GM21390 (cell line): ENCODE measurements at regions not wholly inside any gene's neighbourhood (a gene's known extent, or its start where the extent isn't known, plus 50 kb on each side); places are given as distances from the start of the nearest gene placed in this dataset.
"Not testable (repeated sequence)": the region's sequence is repeated elsewhere in the genome, so short reads cannot be mapped to it uniquely, and the experiment has no call there.

Experiments used
- ATAC-seq: cut with Tn5 transposase; IDR thresholded peaks from one replicate; pipeline ENCODE4 v1.9.1; 2021; ENCODE audit not compliant: unreplicated experiment

DNA sequence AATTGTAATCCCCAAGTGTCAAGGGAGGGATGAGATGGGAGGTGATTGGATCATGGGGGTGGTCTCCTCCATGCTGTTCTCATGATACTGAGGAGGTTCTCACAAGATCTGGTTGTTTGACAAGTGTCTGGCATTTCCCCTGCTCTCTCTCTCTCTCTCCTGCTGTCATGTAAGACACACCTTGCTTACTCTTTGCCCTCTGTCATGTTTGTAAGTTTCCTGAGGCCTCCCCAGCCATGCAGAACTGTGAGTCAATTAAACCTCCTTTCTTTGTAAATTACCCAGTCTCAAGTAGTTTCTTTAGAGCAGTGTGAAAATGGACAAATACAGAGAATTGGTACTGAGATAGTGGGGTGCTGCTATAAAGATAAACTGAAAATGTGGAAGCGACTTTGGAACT, 207.9 kb downstream of the HINT1 start:
- no peak for ATAC-seq

DNA sequence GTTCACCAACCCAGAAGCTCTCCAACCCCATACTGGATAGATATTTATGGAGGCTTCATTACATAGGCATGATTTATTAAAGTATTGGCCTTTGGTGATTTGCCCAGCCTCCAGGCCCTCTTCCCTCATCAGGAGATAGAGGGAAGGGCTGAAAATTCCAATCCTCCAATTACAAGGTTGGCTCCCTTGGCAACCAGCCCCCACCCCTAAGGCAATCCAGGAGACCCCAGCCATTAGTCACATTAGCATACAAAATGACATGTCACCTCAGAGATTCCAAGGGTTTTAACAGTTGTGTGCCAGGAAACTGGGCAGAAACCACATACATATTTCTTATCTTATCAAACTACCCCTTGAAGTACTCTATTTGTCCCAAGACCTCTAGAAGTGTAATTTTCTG, 210.0 kb downstream of the HINT1 start:
- no peak for ATAC-seq

- no peak for ATAC-seq
Measured at GRCh38 chr5:130954336-130954735, 210.7 kb downstream of the HINT1 start.

DNA sequence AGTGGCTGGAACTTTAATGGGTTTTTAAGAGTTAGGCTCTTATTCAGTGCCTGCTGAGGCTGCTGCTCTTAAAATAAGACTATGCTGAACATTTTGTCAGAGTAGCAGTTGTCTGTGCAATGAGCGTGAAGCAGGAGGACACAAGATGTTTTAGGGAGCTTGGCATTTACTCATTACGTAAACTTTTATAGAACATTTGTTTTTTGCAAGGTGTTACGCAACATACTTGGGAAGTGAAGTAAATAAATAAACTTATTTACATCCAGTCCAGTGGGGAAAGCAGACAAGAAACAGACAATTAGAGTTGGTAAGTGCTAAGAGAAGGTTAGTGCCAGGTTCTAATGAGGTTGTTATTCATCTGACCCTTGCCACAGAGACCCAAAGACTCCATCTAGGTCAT, 226.0 kb downstream of the HINT1 start:
- no peak for ATAC-seq

DNA sequence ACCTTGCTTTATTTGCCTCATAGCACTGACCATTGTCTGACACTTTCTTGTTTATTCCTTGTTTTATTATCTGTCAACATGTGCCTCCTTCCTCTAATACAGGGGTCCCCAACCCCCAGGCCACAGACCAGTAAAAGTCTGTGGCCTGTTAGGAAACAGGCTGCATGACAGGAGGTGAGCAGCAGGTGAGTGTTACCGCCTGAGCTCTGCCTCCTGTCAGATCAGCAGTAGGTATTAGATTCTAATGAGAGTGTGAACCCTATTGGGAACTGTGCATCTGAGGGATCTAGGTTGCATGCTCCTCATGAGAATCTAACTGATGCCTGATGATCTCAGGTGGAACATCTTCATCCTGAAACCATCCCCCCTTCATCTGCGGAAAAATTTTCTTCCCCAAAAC, 228.0 kb downstream of the HINT1 start:
- no peak for ATAC-seq

DNA sequence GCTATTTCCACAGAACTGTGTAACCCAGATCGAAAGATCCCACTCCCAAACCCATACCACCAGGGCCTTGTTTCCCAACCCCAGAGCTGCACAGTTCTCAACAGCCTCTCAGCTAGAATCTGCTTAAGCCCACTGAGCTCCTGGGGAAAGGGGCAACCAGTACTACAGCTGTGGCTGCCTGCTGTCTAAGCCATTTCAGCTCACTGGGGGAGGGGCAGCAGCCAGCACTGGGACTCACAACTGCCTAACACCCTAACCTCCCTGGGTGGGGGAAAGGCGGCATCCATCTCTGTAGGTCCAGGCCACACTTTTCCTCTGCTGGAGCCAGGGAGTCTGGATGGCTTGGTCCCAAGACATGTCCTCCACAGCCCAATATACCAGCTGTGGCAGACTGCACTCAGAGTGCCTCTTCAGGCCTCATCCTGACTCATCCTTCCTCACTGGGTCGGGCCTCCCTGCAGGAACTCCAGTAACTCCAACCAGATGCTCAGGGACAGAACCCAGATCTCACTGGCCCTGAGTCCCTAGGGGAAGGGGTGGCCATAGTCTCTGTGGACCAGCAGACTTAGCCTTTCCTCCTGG, 241.4 kb downstream of the HINT1 start:
- ATAC-seq = no peak

GRCh38 chr5:130912088-130912487, 253.0 kb downstream of the HINT1 start:
- ATAC-seq = no peak

DNA sequence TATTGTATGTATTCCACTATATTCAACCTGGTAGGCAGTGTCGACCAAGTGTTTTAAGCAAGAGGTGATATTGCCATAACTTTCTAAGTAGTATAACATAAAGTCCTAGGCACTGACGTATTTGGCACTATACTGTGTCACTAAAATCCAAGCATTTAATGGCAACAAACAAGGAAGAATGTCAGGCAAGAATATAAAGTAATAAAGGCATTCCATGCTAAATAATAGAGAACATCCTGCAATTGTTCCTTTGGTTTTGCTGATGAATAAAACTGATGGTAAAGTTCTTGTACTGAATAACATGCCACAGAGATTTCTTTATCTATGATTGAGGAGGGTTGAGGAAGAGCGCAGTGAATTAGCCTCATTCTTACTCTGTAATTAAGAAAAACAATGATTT, 256.9 kb downstream of the HINT1 start:
- no peak for ATAC-seq

DNA sequence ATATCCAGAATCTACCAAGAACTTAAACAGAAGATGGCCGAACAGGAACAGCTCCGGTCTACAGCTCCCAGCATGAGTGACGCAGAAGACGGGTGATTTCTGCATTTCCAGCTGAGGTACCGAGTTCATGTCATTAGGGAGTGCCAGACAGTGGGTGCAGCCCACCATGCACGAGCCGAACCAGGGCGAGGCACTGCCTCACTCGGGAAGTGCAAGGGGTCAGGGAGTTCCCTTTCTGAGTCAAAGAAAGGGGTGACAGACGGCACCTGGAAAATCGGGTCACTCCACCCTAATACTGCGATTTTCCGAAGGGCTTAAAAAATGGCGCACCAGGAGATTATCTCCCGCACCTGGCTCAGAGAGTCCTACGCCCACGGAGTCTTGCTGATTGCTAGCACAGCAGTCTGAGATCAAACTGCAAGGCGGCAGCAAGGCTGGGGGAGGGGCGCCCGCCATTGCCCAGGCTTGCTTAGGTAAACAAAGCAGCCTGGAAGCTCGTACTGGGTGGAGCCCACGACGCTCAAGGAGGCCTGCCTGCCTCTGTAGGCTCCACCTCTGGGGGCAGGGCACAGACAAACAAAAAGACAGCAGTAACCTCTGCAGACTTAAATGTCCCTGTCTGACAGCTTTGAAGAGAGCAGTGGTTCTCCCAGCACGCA, 267.4 kb downstream of the HINT1 start:
- ATAC-seq = not testable (repeated sequence)

DNA sequence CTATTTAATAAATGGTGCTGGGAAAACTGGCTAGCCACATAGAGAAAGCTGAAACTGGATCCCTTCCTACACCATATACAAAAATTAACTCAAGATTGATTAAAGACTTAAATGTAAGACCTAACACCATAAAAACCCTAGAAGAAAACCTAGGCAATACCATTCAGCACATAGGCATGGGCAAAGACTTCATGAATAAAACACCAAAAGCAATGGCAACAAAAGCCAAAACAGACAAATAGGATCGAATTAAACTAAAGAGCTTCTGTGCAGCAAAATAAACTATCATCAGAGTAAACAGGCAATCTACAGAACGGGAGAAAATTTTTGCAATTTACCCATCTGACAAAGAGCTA, 267.9 kb downstream of the HINT1 start:
- not testable (repeated sequence) for ATAC-seq

- no peak for ATAC-seq
Measured at GRCh38 chr5:130896636-130897035, 268.4 kb downstream of the HINT1 start.

DNA sequence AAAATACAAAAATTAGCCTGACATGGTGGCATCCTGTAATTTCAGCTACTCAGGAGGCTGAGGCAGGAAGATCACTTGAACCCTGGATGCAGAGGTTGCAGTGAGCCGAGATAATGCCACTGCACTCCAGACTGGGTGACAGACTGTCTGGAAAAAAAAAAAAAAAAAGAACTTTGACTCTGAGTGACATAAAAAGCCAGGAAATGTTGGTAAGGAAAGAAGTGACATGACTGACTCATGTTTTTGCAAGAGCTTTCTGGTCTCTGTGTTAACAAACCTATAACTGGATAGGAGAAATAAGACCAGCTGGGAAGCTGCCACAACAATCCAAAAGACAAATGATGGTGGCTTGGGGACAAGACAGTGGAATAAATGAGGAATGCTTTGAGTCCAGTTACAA, 272.1 kb downstream of the HINT1 start:
- ATAC-seq = no peak

- ATAC-seq = no peak
Measured at GRCh38 chr5:130890610-130891009, 274.4 kb downstream of the HINT1 start.

DNA sequence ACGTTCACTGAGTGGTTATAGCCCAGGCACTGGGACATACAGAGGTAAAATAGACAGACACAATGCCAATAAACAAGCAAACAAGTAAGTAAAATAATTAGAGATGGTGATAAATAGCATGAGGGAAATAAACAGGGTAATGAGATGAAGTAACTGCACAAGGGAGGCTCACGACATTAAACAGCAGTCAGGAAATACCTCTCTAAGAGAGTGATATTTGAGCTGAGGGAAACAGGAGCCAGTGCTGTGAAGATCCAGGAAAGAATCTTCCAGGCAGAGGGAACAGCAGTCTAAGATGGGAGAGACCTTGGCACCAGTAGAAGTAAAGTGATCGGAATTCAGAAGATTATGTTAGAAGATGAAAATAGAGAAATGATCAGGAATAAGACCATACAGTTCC, 279.4 kb downstream of the HINT1 start:
- ATAC-seq = no peak

GRCh38 chr5:130885027-130885426, 280.0 kb downstream of the HINT1 start:
- ATAC-seq = no peak

- ATAC-seq = no peak
Measured at GRCh38 chr5:130884023-130884422, 281.0 kb downstream of the HINT1 start.

DNA sequence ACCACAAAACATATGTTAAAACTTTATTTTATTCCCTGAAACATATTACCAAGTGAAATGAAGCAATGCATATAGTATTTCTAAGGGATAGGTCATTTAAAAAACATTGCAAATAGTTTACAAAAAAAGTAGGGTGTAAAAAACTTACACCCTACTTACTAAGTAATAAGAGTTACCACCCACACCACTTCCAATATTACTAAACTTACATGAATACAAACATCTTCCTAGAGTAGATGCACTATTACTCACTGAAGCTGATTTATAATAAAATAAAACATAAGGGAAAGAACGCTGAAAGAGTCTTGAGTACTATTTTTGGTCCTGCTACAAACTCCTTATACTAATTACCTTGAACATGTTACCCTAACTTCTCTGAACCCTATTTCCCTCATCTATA, 289.4 kb downstream of the HINT1 start:
- ATAC-seq = no peak

DNA sequence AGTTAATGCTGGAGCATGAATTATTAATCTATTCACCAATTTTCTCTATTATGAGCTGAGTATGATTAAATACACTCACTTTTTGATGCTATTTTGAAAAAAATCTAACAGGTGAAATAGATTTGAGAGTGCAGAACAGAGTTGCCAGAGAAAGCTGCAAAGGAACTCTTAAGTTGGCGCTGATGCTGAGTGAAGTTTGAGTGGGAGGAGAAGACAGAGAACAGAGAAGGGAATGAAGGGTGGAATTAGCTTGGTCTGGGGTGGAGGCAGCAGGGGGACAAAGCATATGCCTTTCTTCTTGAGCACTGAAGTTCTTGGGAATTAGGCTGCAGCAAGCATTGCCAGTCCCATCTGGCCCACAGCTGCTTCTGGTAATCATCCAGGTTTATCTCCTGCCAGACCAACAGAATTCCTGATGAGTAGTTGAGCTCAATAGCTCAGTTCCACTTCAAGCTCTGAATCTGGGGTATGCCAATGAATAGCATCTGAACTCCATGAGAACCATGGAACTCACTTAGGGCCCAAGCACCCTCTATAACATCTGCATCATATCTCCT, 290.1 kb downstream of the HINT1 start:
- no peak for ATAC-seq

DNA sequence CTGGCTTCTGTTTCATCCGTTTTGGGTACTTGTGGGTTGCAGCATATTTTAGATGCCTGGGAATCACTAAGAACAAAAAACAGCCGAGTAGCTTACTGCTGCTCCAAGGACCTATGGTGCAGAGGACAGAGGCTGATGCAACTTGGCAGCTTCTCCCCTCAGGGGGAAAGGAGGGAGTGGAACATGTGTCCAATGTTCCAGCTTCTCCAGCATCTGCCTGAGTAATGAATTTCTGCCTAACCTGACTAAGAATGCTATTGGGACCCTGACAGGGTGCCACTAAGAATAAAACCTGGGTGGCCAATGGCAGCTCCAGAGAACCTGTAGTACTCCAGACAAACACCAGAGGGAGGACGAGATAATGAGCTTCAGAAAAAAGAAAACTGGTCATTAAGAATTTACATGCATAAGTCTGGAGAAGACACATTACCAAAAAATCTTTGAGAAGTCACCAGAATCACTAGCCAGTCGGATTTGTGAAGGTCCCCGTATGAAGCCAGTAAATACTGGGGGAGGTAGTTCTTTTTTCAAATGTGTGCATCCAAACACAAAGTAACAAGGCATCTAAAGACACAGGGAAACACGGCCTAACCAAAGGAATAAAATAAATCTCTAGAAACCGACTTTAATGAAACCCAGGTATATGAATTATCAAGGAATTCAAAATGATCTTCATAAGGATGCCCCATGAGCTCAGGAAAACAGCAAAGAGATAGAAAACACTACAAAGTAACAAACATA, 293.5 kb downstream of the HINT1 start:
- peak; percentile 81 for ATAC-seq

- ATAC-seq = no peak
Measured at GRCh38 chr5:130870691-130871090, 294.4 kb downstream of the HINT1 start.

DNA sequence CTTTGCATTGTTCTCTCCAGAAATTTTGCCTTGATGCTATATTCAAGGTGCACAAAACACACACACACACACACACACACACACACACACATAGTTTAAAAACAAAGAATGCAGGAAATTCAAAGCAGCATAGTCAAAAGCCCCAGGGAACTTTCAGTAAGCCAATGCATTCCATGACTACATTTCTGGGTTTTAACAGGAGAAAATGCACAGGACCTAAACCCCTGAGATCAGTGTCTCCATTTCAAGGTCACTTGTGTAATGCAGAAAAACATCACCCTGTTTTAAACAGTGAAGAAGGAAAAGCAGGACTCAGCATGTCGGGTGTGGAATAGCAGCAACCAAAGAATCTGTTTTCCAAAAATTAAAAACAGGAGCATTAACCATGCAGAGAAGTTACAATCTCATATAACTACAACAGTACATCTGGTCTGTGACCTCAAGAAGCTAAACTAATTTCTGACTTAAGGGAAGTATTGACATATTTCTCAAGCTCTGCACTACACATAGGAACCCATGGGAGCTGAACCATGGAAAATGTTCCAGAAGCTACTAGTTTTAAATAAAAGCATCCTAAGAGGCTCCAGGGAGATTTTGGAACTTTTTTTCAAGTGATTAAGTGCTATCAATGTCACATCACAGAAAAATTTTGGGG, 296.7 kb downstream of the HINT1 start:
- ATAC-seq = no peak
